ENCODE measurements at regions not wholly inside any gene's neighbourhood (a gene's known extent, or its start where the extent isn't known, plus 50 kb on each side); places are given as distances from the start of the nearest gene placed in this dataset.

- no peak for TF ChIP-seq CTCF (IDR thresholded peaks at IDR 0.05)
- no peak for TF ChIP-seq POLR2A (IDR thresholded peaks at IDR 0.05)
Measured at GRCh38 chr10:30728766-30729165, 99.2 kb upstream of the LYZL2 start.

All from lower leg skin (tissue), 3 donors.